ENCODE measurements at regions not wholly inside any gene's neighbourhood (a gene's known extent, or its start where the extent isn't known, plus 50 kb on each side); places are given as distances from the start of the nearest gene placed in this dataset.

GRCh38 chr7:116446212-116446855, 53.2 kb upstream of the CAV2 start:
- no peak for DNase-seq (ENCODE audit: low read depth in 2 of 2)

- no peak for DNase-seq (ENCODE audit: low read depth in 2 of 2)
Measured at GRCh38 chr7:116447436-116447835, 52.1 kb upstream of the CAV2 start.

DNA sequence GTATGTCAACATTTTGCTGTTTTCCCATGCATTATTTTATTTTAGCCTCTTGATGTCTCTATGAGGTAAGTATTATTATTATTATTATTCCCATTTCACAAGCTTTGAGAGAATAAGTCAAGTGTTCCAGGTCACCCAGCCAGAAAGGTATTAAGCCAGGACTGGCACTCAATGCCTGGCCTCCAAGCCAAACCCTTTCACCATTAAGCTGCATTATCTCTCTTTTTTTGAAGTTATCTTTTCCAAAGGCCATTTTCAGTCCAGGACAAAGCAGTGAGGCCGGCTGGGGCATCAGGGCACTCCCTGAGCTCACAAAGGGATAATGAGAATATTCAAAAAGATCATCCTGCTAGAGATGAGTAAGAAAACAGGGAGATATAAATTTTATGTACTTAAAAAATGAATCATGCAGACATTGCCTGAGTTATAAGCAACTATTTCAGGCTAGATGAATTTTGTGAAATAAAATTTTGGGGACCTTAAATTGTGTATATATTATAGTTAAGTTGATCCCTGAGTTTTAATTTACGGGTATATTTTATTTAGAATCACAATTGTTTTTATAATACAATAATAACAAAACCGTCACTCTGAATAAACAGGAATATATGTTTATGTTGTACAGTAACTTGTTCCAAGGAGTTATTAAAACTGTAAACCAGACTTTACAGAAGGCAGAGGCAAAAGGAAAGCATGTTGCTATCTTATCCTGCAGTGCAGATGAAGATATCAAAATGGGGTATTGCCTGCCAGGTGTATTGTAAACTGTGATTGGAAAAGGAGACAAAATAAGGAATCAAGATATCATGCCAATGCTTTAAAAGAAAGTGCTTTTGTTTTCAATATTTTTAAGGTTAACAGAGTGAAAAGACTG, 51.3 kb upstream of the CAV2 start:
- no peak for DNase-seq (ENCODE audit: low read depth in 2 of 2)

- no peak for DNase-seq (ENCODE audit: low read depth in 2 of 2)
Measured at GRCh38 chr7:116449441-116449840, 50.1 kb upstream of the CAV2 start.

Measured in fibroblast of skin of left biceps (primary cell).